ENCODE measurements at regions not wholly inside any gene's neighbourhood (a gene's known extent, or its start where the extent isn't known, plus 50 kb on each side); places are given as distances from the start of the nearest gene placed in this dataset.

DNA sequence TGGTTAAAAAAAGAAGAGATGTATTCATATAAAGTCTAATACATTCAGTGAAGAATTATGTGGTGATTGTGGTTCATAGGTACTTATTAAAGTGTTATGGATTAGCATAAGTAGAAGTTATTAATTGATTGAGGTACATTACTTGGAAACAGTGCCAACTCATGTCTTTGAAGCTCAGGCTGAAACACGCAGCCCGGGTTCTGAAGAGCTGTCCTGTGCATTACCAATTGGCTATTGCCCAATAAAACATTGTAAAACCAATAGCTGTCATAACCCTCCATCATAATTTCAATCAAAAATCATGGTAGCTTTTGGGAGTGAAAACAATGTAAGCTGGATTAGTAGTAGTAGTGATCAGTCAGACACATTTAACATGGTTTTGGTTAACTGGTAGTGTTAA, 560.1 kb downstream of the MCTP2 start:
- ATAC-seq (no peak), DNase-seq (no peak)
- H3K27ac ChIP-seq = no peak overlapping the region
- no peaks in the 10 kb centered on the region for H3K4me1 ChIP-seq
- H3K9me3 ChIP-seq = no peaks in the 10 kb centered on the region
- TF ChIP-seq, protein P1, sequence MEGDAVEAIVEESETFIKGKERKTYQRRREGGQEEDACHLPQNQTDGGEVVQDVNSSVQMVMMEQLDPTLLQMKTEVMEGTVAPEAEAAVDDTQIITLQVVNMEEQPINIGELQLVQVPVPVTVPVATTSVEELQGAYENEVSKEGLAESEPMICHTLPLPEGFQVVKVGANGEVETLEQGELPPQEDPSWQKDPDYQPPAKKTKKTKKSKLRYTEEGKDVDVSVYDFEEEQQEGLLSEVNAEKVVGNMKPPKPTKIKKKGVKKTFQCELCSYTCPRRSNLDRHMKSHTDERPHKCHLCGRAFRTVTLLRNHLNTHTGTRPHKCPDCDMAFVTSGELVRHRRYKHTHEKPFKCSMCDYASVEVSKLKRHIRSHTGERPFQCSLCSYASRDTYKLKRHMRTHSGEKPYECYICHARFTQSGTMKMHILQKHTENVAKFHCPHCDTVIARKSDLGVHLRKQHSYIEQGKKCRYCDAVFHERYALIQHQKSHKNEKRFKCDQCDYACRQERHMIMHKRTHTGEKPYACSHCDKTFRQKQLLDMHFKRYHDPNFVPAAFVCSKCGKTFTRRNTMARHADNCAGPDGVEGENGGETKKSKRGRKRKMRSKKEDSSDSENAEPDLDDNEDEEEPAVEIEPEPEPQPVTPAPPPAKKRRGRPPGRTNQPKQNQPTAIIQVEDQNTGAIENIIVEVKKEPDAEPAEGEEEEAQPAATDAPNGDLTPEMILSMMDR (IDR thresholded peaks at IDR 0.05) = no peak
- intact Hi-C loops (cut with DNase I) = no loop called here
- no peak overlapping the region for H3K4me3 ChIP-seq
- H3K36me3 ChIP-seq = no peaks in the 10 kb centered on the region
- no peaks in the 10 kb centered on the region for H3K27me3 ChIP-seq

DNA sequence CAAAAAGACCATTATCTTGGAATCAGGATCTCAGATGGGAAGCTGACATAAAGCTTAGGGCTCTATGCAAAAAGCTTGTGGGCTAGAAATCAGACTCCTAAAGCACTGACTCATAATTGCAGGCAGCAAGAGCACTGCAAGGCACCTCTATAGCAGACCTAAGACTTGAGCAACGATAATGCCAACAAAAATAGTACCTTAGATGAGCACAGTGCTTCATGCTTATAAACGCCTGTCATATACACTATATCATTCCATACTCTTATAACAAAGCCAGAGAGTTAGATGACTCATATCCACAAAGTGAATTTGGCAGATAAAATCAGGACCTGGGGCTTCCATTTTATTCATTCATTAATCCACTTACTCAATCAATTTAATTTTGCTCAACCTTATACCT, 560.8 kb downstream of the MCTP2 start:
- TF ChIP-seq, protein P1 (IDR thresholded peaks at IDR 0.05) = no peak
- Histone ChIP-seq H3K4me3 (no peak overlapping the region), H3K9me3 (peaks cover 0 to 2% of the 10 kb centered on the region in 2 donors), H3K27ac (no peak overlapping the region), H3K4me1 (no peaks in the 10 kb centered on the region), H3K36me3 (no peaks in the 10 kb centered on the region), H3K27me3 (no peaks in the 10 kb centered on the region)
- DNase-seq = no peak
- no peak for ATAC-seq
- intact Hi-C loops (cut with DNase I) = no loop called here

DNA sequence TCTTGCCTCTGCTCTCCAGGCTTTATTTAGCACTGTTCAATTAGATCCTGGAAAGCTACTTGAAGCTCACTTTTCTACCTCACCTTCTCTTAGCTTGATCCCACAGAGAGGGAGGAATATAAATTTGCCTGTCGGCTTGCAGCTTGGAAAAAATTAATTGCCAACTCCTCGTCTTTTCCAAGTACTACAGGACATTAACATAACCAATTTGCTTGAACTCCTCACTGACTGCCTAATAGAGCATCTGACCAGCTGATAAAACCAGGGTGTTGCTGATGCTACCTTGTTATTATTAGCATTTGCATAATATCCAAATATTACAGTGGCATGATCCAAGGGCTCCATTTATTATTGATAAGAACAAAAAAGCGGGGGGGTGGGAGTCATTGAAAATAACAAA, 561.8 kb downstream of the MCTP2 start:
- TF ChIP-seq, protein P1 (IDR thresholded peaks at IDR 0.05) = no peak
- Histone ChIP-seq H3K36me3 (no peaks in the 10 kb centered on the region), H3K4me1 (no peaks in the 10 kb centered on the region), H3K4me3 (no peak overlapping the region), H3K27me3 (no peaks in the 10 kb centered on the region), H3K9me3 (peaks cover 0 to 9% of the 10 kb centered on the region in 2 donors), H3K27ac (no peak overlapping the region)
- DNase-seq (no peak), ATAC-seq (peak; percentile 36)
- intact Hi-C loops (cut with DNase I) = no loop called here

DNA sequence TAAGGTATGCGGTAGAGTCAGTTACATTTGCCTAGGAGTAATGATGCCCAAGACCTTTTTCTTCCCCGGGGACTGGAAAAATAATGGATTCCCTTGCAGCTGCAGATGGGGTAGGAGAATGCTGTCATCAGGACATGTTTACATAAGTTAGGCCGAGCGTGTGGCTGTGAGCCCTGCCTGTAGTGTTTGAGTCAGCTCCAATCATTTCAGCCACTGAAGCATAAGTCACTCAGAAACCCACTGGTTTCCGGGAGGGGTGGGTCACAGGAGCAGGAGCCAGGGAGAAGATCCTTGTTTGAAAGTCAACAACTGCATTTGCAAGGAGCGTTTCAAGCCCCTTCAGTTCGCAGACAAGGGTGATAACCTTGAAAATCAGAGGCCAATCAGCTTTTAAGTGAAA, 562.3 kb downstream of the MCTP2 start:
- H3K36me3 ChIP-seq = no peaks in the 10 kb centered on the region
- H3K27me3 ChIP-seq = no peaks in the 10 kb centered on the region
- intact Hi-C loops (cut with DNase I) = no loop called here
- TF ChIP-seq, protein P1 (IDR thresholded peaks at IDR 0.05) = no peak
- ATAC-seq (peak; percentile 53), DNase-seq (peak in 1 of 4 donors; percentile 29)
- H3K9me3 ChIP-seq = peaks cover 0 to 9% of the 10 kb centered on the region in 2 donors
- no peak overlapping the region for H3K27ac ChIP-seq
- H3K4me1 ChIP-seq = no peaks in the 10 kb centered on the region
- no peak overlapping the region for H3K4me3 ChIP-seq

DNA sequence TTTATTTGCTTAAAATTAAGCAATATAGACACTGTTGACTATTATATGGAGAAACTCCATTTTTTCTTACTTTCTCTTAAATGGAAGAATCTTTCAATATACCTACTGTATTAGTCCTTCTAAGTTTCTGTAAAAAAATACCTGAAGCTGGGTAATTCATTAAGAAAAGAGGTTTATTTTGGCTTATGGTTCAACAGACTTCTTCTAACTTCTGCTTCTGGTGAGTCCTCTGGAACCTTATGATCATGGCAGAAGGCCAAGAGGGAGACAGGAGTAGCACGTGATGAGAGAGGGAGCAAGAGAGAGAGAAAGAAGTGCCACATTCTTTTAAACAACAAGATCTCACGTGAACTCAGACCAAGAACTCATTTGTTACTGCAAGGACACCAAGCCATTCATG, 573.3 kb downstream of the MCTP2 start:
- DNase-seq (no peak), ATAC-seq (no peak)
- Histone ChIP-seq H3K36me3 (no peaks in the 10 kb centered on the region), H3K27me3 (no peaks in the 10 kb centered on the region), H3K4me1 (no peaks in the 10 kb centered on the region), H3K27ac (no peak overlapping the region), H3K4me3 (no peak overlapping the region), H3K9me3 (peaks cover 0 to 29% of the 10 kb centered on the region in 2 donors)
- intact Hi-C loops (cut with DNase I) = no loop called here
- TF ChIP-seq, protein P1 (IDR thresholded peaks at IDR 0.05) = no peak
